ENCODE measurements at regions not wholly inside any gene's neighbourhood (a gene's known extent, or its start where the extent isn't known, plus 50 kb on each side); places are given as distances from the start of the nearest gene placed in this dataset.

- no peaks in the 10 kb centered on the region for H3K79me2 ChIP-seq (ENCODE audit: low read length)
These were observed 73.4 kb upstream of the TEX51 start for GRCh38 chr2:126825316-126825715.

GRCh38 chr2:126826491-126826890 lies 72.2 kb upstream of the TEX51 start:
- Histone ChIP-seq H3K4me3 (ENCODE audit: low read length) (no peak overlapping the region), H3K79me2 (ENCODE audit: low read length) (no peaks in the 10 kb centered on the region), H3K36me3 (replicated peaks; ENCODE audit: low read depth, low read length) (no peaks in the 10 kb centered on the region), H3K27ac (ENCODE audit: low read length) (no peak overlapping the region), H2AFZ (ENCODE audit: low read depth, low read length) (no peak overlapping the region), H3K9ac (ENCODE audit: low read length) (no peak overlapping the region), H4K20me1 (ENCODE audit: insufficient read depth, low read length) (no peaks in the 10 kb centered on the region), H3K4me1 (ENCODE audit: low read length) (no peaks in the 10 kb centered on the region), H3K27me3 (ENCODE audit: low read depth, low read length) (no peaks in the 10 kb centered on the region), H3K9me3 (ENCODE audit: insufficient read depth, low read length) (no peaks in the 10 kb centered on the region), H3K4me2 (ENCODE audit: low read length) (no peak overlapping the region)
- TF ChIP-seq EZH2phosphoT487 (IDR thresholded peaks at IDR 0.05; ENCODE audit: low read depth) = no peak
- TF ChIP-seq CTCF (IDR thresholded peaks at IDR 0.05; ENCODE audit: low read depth, low read length) = no peak

More at GRCh38 chr2:126825316-126825715, 73.4 kb upstream of the TEX51 start:
- Histone ChIP-seq H3K4me2 (ENCODE audit: low read length) (no peak overlapping the region), H2AFZ (ENCODE audit: low read depth, low read length) (no peak overlapping the region), H3K27me3 (ENCODE audit: low read depth, low read length) (no peaks in the 10 kb centered on the region), H3K36me3 (replicated peaks; ENCODE audit: low read depth, low read length) (no peaks in the 10 kb centered on the region), H3K9me3 (ENCODE audit: insufficient read depth, low read length) (no peaks in the 10 kb centered on the region), H3K4me3 (ENCODE audit: low read length) (no peak overlapping the region), H3K9ac (ENCODE audit: low read length) (no peak overlapping the region), H3K27ac (ENCODE audit: low read length) (no peak overlapping the region), H3K4me1 (ENCODE audit: low read length) (no peaks in the 10 kb centered on the region), H4K20me1 (ENCODE audit: insufficient read depth, low read length) (no peaks in the 10 kb centered on the region)
- TF ChIP-seq EZH2phosphoT487 (IDR thresholded peaks at IDR 0.05; ENCODE audit: low read depth) (no peak), CTCF (IDR thresholded peaks at IDR 0.05; ENCODE audit: low read depth, low read length) (no peak)

GRCh38 chr2:126827371-126827770 lies 71.3 kb upstream of the TEX51 start:
- no peaks in the 10 kb centered on the region for H4K20me1 ChIP-seq (ENCODE audit: insufficient read depth, low read length)
- H3K4me2 ChIP-seq (ENCODE audit: low read length) = no peak overlapping the region
- no peak overlapping the region for H3K4me3 ChIP-seq (ENCODE audit: low read length)
- H2AFZ ChIP-seq (ENCODE audit: low read depth, low read length) = no peak overlapping the region
- H3K79me2 ChIP-seq (ENCODE audit: low read length) = no peaks in the 10 kb centered on the region
- H3K9me3 ChIP-seq (ENCODE audit: insufficient read depth, low read length) = no peaks in the 10 kb centered on the region
- no peaks in the 10 kb centered on the region for H3K27me3 ChIP-seq (ENCODE audit: low read depth, low read length)
- no peak for TF ChIP-seq EZH2phosphoT487 (IDR thresholded peaks at IDR 0.05; ENCODE audit: low read depth)
- no peak overlapping the region for H3K9ac ChIP-seq (ENCODE audit: low read length)
- no peak overlapping the region for H3K27ac ChIP-seq (ENCODE audit: low read length)
- no peaks in the 10 kb centered on the region for H3K36me3 ChIP-seq (replicated peaks; ENCODE audit: low read depth, low read length)
- H3K4me1 ChIP-seq (ENCODE audit: low read length) = no peaks in the 10 kb centered on the region

GRCh38 chr2:126828051-126828450 lies 70.6 kb upstream of the TEX51 start:
- no peaks in the 10 kb centered on the region for H4K20me1 ChIP-seq (ENCODE audit: insufficient read depth, low read length)
- no peaks in the 10 kb centered on the region for H3K27me3 ChIP-seq (ENCODE audit: low read depth, low read length)
- no peak overlapping the region for H3K4me2 ChIP-seq (ENCODE audit: low read length)
- H3K36me3 ChIP-seq (replicated peaks; ENCODE audit: low read depth, low read length) = no peaks in the 10 kb centered on the region
- TF ChIP-seq EZH2phosphoT487 (IDR thresholded peaks at IDR 0.05; ENCODE audit: low read depth) = no peak
- TF ChIP-seq CTCF (IDR thresholded peaks at IDR 0.05; ENCODE audit: low read depth, low read length) = no peak
- H3K4me1 ChIP-seq (ENCODE audit: low read length) = no peaks in the 10 kb centered on the region
- H3K4me3 ChIP-seq (ENCODE audit: low read length) = no peak overlapping the region
- no peaks in the 10 kb centered on the region for H3K79me2 ChIP-seq (ENCODE audit: low read length)
- no peak overlapping the region for H2AFZ ChIP-seq (ENCODE audit: low read depth, low read length)
- no peak overlapping the region for H3K9ac ChIP-seq (ENCODE audit: low read length)
- H3K27ac ChIP-seq (ENCODE audit: low read length) = no peak overlapping the region
- no peaks in the 10 kb centered on the region for H3K9me3 ChIP-seq (ENCODE audit: insufficient read depth, low read length)

GRCh38 chr2:126828491-126828890 lies 70.2 kb upstream of the TEX51 start:
- Histone ChIP-seq H3K9me3 (ENCODE audit: insufficient read depth, low read length) (no peaks in the 10 kb centered on the region), H3K4me1 (ENCODE audit: low read length) (no peaks in the 10 kb centered on the region), H2AFZ (ENCODE audit: low read depth, low read length) (no peak overlapping the region)

More at GRCh38 chr2:126828491-126828890, 70.2 kb upstream of the TEX51 start:
- Histone ChIP-seq H3K4me2 (ENCODE audit: low read length) (no peak overlapping the region), H3K27ac (ENCODE audit: low read length) (no peak overlapping the region), H4K20me1 (ENCODE audit: insufficient read depth, low read length) (no peaks in the 10 kb centered on the region), H3K9ac (ENCODE audit: low read length) (no peak overlapping the region), H3K4me3 (ENCODE audit: low read length) (no peak overlapping the region), H3K79me2 (ENCODE audit: low read length) (no peaks in the 10 kb centered on the region), H3K27me3 (ENCODE audit: low read depth, low read length) (no peaks in the 10 kb centered on the region), H3K36me3 (replicated peaks; ENCODE audit: low read depth, low read length) (no peaks in the 10 kb centered on the region)
- no peak for TF ChIP-seq CTCF (IDR thresholded peaks at IDR 0.05; ENCODE audit: low read depth, low read length)
- TF ChIP-seq EZH2phosphoT487 (IDR thresholded peaks at IDR 0.05; ENCODE audit: low read depth) = no peak
